H9 (cell line): ENCODE measurements at regions not wholly inside any gene's neighbourhood (a gene's known extent, or its start where the extent isn't known, plus 50 kb on each side); places are given as distances from the start of the nearest gene placed in this dataset.

Experiments used
- DNase-seq: peaks from one replicate; pipeline ENCODE4 v3.0.0-alpha.2; 2017
- H2AFZ ChIP-seq: one replicate; pipeline ENCODE4 v1.6.1; 2013; ENCODE audit warnings: mild to moderate bottlenecking, low read length, control low read depth, moderate library complexity
- H2AK5ac ChIP-seq: 2 replicates; pipeline ENCODE4 v1.6.1; 2013; ENCODE audit warnings: low read length, control low read depth, mixed read lengths; ENCODE audit not compliant: insufficient read length
- H2BK120ac ChIP-seq: one replicate; pipeline ENCODE4 v1.6.1; 2013; ENCODE audit warnings: low read depth, mild to moderate bottlenecking, low read length, control low read depth, inconsistent platforms; ENCODE audit not compliant: poor library complexity, severe bottlenecking
- H2BK12ac ChIP-seq: 2 replicates; pipeline ENCODE4 v1.6.1; 2013; ENCODE audit warnings: low read length, control low read depth, mixed read lengths, low read depth; ENCODE audit not compliant: insufficient read length
- H2BK15ac ChIP-seq: 2 replicates; pipeline ENCODE4 v1.6.1; 2013; ENCODE audit warnings: low read depth, low read length, control low read depth
- H2BK20ac ChIP-seq: one replicate; pipeline ENCODE4 v1.6.1; 2013; ENCODE audit warnings: low read depth, mild to moderate bottlenecking, low read length, control low read depth, inconsistent platforms; ENCODE audit not compliant: poor library complexity, severe bottlenecking
- H2BK5ac ChIP-seq: 2 replicates; pipeline ENCODE4 v1.6.1; 2013; ENCODE audit warnings: low read length, control low read depth, mixed read lengths; ENCODE audit not compliant: insufficient read length
- H3K14ac ChIP-seq: 2 replicates; pipeline ENCODE4 v1.6.1; 2013; ENCODE audit warnings: low read length, control low read depth; ENCODE audit not compliant: insufficient read depth
- H3K18ac ChIP-seq: 2 replicates; pipeline ENCODE4 v1.6.1; 2013; ENCODE audit warnings: low read depth, mild to moderate bottlenecking, mixed read lengths, low read length, control low read depth; ENCODE audit not compliant: insufficient read length
- H3K23ac ChIP-seq: 2 replicates; pipeline ENCODE4 v1.6.1; 2013; ENCODE audit warnings: low read length, control low read depth, mixed read lengths, low read depth; ENCODE audit not compliant: insufficient read length
- H3K23me2 ChIP-seq: 2 replicates; pipeline ENCODE4 v1.6.1; 2013; ENCODE audit warnings: low read depth, mild to moderate bottlenecking, mixed read lengths, low read length, control low read depth; ENCODE audit not compliant: insufficient read length, poor library complexity, severe bottlenecking
- H3K27ac ChIP-seq: 2 replicates; pipeline ENCODE4 v1.5.1; 2013; ENCODE audit warnings: low read length, control low read depth, mixed read lengths, low read depth; ENCODE audit not compliant: insufficient read length
- H3K27me3 ChIP-seq: 2 replicates; pipeline ENCODE4 v1.6.1; 2013; ENCODE audit warnings: low read length, control low read depth, inconsistent platforms; ENCODE audit not compliant: insufficient read depth
- H3K4ac ChIP-seq: 2 replicates; pipeline ENCODE4 v1.6.1; 2013; ENCODE audit warnings: low read depth, mild to moderate bottlenecking, control low read depth, inconsistent platforms, low read length, moderate library complexity
- H3K4me1 ChIP-seq: 2 replicates; pipeline ENCODE4 v1.6.1; 2013; ENCODE audit warnings: low read length, control low read depth, inconsistent platforms; ENCODE audit not compliant: insufficient read depth
- H3K4me2 ChIP-seq: 2 replicates; pipeline ENCODE4 v1.6.1; 2013; ENCODE audit warnings: low read length, control low read depth, mixed read lengths; ENCODE audit not compliant: insufficient read length, insufficient read depth
- H3K56ac ChIP-seq: 2 replicates; pipeline ENCODE4 v1.6.1; 2013; ENCODE audit warnings: low read depth, mild to moderate bottlenecking, mixed read lengths, low read length, control low read depth; ENCODE audit not compliant: insufficient read length
- H3K79me1 ChIP-seq: 2 replicates; pipeline ENCODE4 v1.6.1; 2013; ENCODE audit warnings: low read depth, mild to moderate bottlenecking, moderate library complexity, low read length, control low read depth, inconsistent platforms; ENCODE audit not compliant: insufficient read depth, poor library complexity, severe bottlenecking
- H3K79me2 ChIP-seq: 2 replicates; pipeline ENCODE4 v1.6.1; 2013; ENCODE audit warnings: low read length, control low read depth, inconsistent platforms; ENCODE audit not compliant: insufficient read depth
- H3K9ac ChIP-seq: 2 replicates; pipeline ENCODE4 v1.6.1; 2013; ENCODE audit warnings: low read length, control low read depth, mixed read lengths; ENCODE audit not compliant: insufficient read length; ENCODE audit errors: extremely low read depth
- H3K9me3 ChIP-seq: one replicate; pipeline ENCODE4 v1.6.1; 2013; ENCODE audit warnings: low read depth, low read length, inconsistent platforms; ENCODE audit not compliant: control insufficient read depth
- H3T11ph ChIP-seq: one replicate; pipeline ENCODE4 v1.6.1; 2013; ENCODE audit warnings: mild to moderate bottlenecking, low read length, control low read depth, inconsistent platforms
- H4K20me1 ChIP-seq: one replicate; pipeline ENCODE4 v1.6.1; 2013; ENCODE audit not compliant: control insufficient read depth, insufficient read length, insufficient read depth
- H4K5ac ChIP-seq: 2 replicates; pipeline ENCODE4 v1.6.1; 2013; ENCODE audit warnings: low read depth, mild to moderate bottlenecking, mixed read lengths, low read length, control low read depth; ENCODE audit not compliant: insufficient read length
- H4K8ac ChIP-seq: replicated peaks from 2 replicates; pipeline ENCODE4 v1.6.1; 2013; ENCODE audit warnings: low read length, control low read depth, mixed read lengths, low read depth; ENCODE audit not compliant: insufficient read length
- H4K91ac ChIP-seq: 2 replicates; pipeline ENCODE4 v1.6.1; 2013; ENCODE audit warnings: low read depth, mild to moderate bottlenecking, moderate library complexity, mixed read lengths, low read length, control low read depth; ENCODE audit not compliant: insufficient read length
- H3K27ac Mint-ChIP-seq, 3 experiments: 2 replicates in 2 of 3; 3 replicates in 1 of 3; pipeline ENCODE4 v1.8.0; 2020 to 2021; ENCODE audit warnings: mixed read lengths in 3 of 3, mild to moderate bottlenecking in 1 of 3, moderate library complexity in 1 of 3
- H3K27me3 Mint-ChIP-seq: 2 replicates; pipeline ENCODE4 v1.8.0; 2021; ENCODE audit warnings: low read depth, mild to moderate bottlenecking, moderate library complexity, mixed read lengths
- H3K36me3 Mint-ChIP-seq, 3 experiments: 2 replicates in 2 of 3; 3 replicates in 1 of 3; pipeline ENCODE4 v1.8.0; 2020 to 2021; ENCODE audit warnings: low read depth in 3 of 3, mixed read lengths in 3 of 3; ENCODE audit not compliant: insufficient read depth in 1 of 3
- H3K4me1 Mint-ChIP-seq, 2 experiments: 2 replicates each; pipeline ENCODE4 v1.8.0; 2020; ENCODE audit warnings: mixed read lengths in 2 of 2
- H3K4me3 Mint-ChIP-seq, 2 experiments: 2 replicates in 1 of 2; 3 replicates in 1 of 2; pipeline ENCODE4 v1.8.0; 2020 to 2021; ENCODE audit warnings: mild to moderate bottlenecking in 2 of 2, mixed read lengths in 2 of 2, moderate library complexity in 1 of 2
- H3K9me3 Mint-ChIP-seq, 2 experiments: 2 replicates in 1 of 2; 3 replicates in 1 of 2; pipeline ENCODE4 v1.8.0; 2020; ENCODE audit warnings: mild to moderate bottlenecking in 2 of 2, mixed read lengths in 2 of 2, moderate library complexity in 1 of 2
- CTCF ChIP-seq: fragments of 200-600 bp; sonication (generic); conservative IDR thresholded peaks from 3 replicates; pipeline ENCODE4 v1.8.0; 2021; ENCODE audit warnings: antibody characterized with exemption, mild to moderate bottlenecking

DNA sequence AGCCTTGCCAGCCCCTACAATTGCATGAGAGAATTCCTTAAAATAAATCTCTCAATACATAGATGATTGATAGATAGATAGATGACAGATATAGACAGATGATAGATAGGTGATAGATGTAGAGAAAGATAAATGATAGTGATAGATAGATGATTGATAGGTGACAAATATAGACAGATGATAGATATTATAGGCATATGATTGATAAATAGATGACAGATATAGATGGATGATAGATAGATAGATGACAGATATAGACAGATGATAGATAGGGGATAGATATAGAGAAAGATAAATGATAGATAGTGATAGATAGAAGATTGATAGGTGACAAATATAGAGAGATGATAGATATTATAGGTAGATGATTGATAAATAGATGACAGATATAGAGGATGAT, 564.6 kb downstream of the ETS1 start:
- Histone ChIP-seq H3K27me3 (no peaks in the 10 kb centered on the region), H2AFZ (no peak overlapping the region), H4K5ac (no peak overlapping the region), H4K91ac (no peak overlapping the region), H3K79me1 (no peaks in the 10 kb centered on the region), H3K27ac (no peak overlapping the region), H3K23me2 (no peaks in the 10 kb centered on the region), H3K4me1 (no peaks in the 10 kb centered on the region), H2BK120ac (no peak overlapping the region), H3K4ac (no peak overlapping the region), H3K9ac (no peak overlapping the region), H3K79me2 (no peaks in the 10 kb centered on the region), H3K4me2 (no peak overlapping the region), H3T11ph (no peak overlapping the region), H4K20me1 (no peaks in the 10 kb centered on the region), H3K56ac (no peak overlapping the region), H2BK15ac (no peak overlapping the region), H2BK12ac (no peak overlapping the region), H3K14ac (no peak overlapping the region), H2BK5ac (no peak overlapping the region), H2BK20ac (no peak overlapping the region), H3K18ac (no peak overlapping the region), H4K8ac (no peak overlapping the region), H2AK5ac (no peak overlapping the region), H3K23ac (no peak overlapping the region), H3K9me3 (no peaks in the 10 kb centered on the region)
- Mint-ChIP-seq H3K9me3 (no peaks in the 10 kb centered on the region), H3K27ac (no peak overlapping the region), H3K27me3 (no peaks in the 10 kb centered on the region; the same call in none of the 2 replicates), H3K4me1 (no peaks in the 10 kb centered on the region), H3K36me3 (no peaks in the 10 kb centered on the region), H3K4me3 (no peak overlapping the region)
- no peak for DNase-seq
- TF ChIP-seq CTCF: no peak
